Chondrocyte (in vitro differentiated cells): ENCODE measurements at regions not wholly inside any gene's neighbourhood (a gene's known extent, or its start where the extent isn't known, plus 50 kb on each side); places are given as distances from the start of the nearest gene placed in this dataset.

Experiments
- DNase-seq: peaks from one replicate; pipeline ENCODE4 v3.0.0; 2021; ENCODE audit warnings: mixed read lengths, low spot score
- H3K27ac Mint-ChIP-seq: one replicate; pipeline ENCODE4 v1.8.0; 2021; ENCODE audit warnings: mild to moderate bottlenecking, moderate library complexity, mixed read lengths; ENCODE audit not compliant: unreplicated experiment
- H3K27me3 Mint-ChIP-seq: 2 replicates; pipeline ENCODE4 v1.8.0; 2021; ENCODE audit warnings: low read depth, mixed read lengths
- H3K36me3 Mint-ChIP-seq: 2 replicates; pipeline ENCODE4 v1.8.0; 2021; ENCODE audit warnings: low read depth, mixed read lengths
- H3K4me1 Mint-ChIP-seq: 2 replicates; pipeline ENCODE4 v1.8.0; 2021; ENCODE audit warnings: low read depth, mild to moderate bottlenecking, mixed read lengths
- H3K4me3 Mint-ChIP-seq: one replicate; pipeline ENCODE4 v1.8.0; 2021; ENCODE audit warnings: mild to moderate bottlenecking, moderate library complexity, mixed read lengths; ENCODE audit not compliant: unreplicated experiment
- H3K9me3 Mint-ChIP-seq: 2 replicates; pipeline ENCODE4 v1.8.0; 2021; ENCODE audit warnings: low read depth, mixed read lengths
- CTCF ChIP-seq: fragments of 200-600 bp; sonication (generic); IDR thresholded peaks from 2 replicates; pipeline ENCODE4 v1.5.0; 2021; ENCODE audit warnings: antibody characterized with exemption, mild to moderate bottlenecking, moderate library complexity

GRCh38 chr11:97860237-97860636 is 1160.5 kb upstream of the CNTN5 start:
- no peak for TF ChIP-seq CTCF
- Mint-ChIP-seq H3K4me1 (no peaks in the 10 kb centered on the region), H3K4me3 (no peak overlapping the region), H3K27ac (no peak overlapping the region), H3K27me3 (peaks cover 30% of the 10 kb centered on the region), H3K9me3 (no peaks in the 10 kb centered on the region), H3K36me3 (no peaks in the 10 kb centered on the region)
- DNase-seq, result no peak

- Mint-ChIP-seq H3K9me3 (peaks cover 4% of the 10 kb centered on the region), H3K27ac (no peak overlapping the region), H3K4me3 (no peak overlapping the region), H3K4me1 (no peaks in the 10 kb centered on the region), H3K36me3 (no peaks in the 10 kb centered on the region), H3K27me3 (peaks cover 35% of the 10 kb centered on the region)
- no peak for DNase-seq
- no peak for TF ChIP-seq CTCF
Measured at GRCh38 chr11:97862021-97862420, 1158.7 kb upstream of the CNTN5 start.

DNA sequence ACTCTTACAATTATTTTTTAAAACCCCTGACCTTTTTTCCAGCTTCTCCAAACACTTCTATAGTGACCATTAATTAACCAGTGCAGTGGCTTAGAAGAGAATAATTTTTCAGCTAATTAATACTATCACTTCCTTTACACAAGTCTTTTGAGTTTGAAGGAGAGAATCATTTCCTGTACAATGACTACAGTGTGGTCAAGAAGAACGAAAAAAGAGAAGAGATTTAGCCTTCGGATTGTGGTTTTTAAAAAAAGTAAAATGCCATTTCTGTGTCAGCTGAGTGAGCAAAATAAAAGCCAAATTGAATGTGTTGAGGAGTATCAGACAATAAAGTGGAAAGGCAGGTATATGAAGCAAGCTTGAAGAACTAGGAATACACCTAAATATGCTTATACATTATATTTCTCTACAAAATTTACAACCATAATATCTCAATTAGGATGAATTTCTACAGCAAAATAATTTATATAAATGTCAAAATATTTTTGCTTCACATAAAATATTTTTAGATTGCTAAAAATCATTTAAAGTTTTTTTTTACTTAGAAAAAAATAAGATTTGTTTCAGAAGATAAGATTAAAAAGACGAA is 1155.2 kb upstream of the CNTN5 start:
- Mint-ChIP-seq H3K4me3 (no peak overlapping the region), H3K36me3 (peaks cover 1% of the 10 kb centered on the region), H3K9me3 (peaks cover 35% of the 10 kb centered on the region), H3K4me1 (no peaks in the 10 kb centered on the region), H3K27ac (no peak overlapping the region), H3K27me3 (peaks cover 32% of the 10 kb centered on the region)
- no peak for TF ChIP-seq CTCF
- DNase-seq, result no peak

- DNase-seq, result no peak
- Mint-ChIP-seq H3K36me3 (peaks cover 1% of the 10 kb centered on the region), H3K4me1 (no peaks in the 10 kb centered on the region), H3K27me3 (peaks cover 19% of the 10 kb centered on the region), H3K4me3 (no peak overlapping the region), H3K27ac (no peak overlapping the region), H3K9me3 (peaks cover 35% of the 10 kb centered on the region)
- no peak for TF ChIP-seq CTCF
Measured at GRCh38 chr11:97871816-97872215, 1148.9 kb upstream of the CNTN5 start.

- peaks cover 4% of the 10 kb centered on the region for H3K9me3 Mint-ChIP-seq
- H3K36me3 Mint-ChIP-seq, result no peaks in the 10 kb centered on the region
- TF ChIP-seq CTCF, result no peak
- DNase-seq, result no peak
- no peak overlapping the region for H3K4me3 Mint-ChIP-seq
- peaks cover 3% of the 10 kb centered on the region for H3K4me1 Mint-ChIP-seq
- no peak overlapping the region for H3K27ac Mint-ChIP-seq
- peaks cover 18% of the 10 kb centered on the region for H3K27me3 Mint-ChIP-seq
Measured at GRCh38 chr11:97880209-97880608, 1140.5 kb upstream of the CNTN5 start.
